Tibial artery (tissue), 4 donors: ENCODE measurements at regions not wholly inside any gene's neighbourhood (a gene's known extent, or its start where the extent isn't known, plus 50 kb on each side); places are given as distances from the start of the nearest gene placed in this dataset.
A peak's percentile ranks its signal among the peaks of the same experiment; 100 is the strongest.

Experiments
- DNase-seq, 2 donors: peaks; one replicate each; pipeline ENCODE4 v3.0.0-alpha.2; 2019
- H3K27ac ChIP-seq, 2 donors: fragments of 200-600 bp; sonication (generic) in 1 of 2; 1 replicate in 1 of 2; 2 replicates in 1 of 2; pipeline ENCODE4 v1.5.1; 2018 to 2019; ENCODE audit warnings: mild to moderate bottlenecking in 1 of 2
- H3K27me3 ChIP-seq, 2 donors: fragments of 200-600 bp; sonication (generic) in 1 of 2; one replicate each; pipeline versions ENCODE4 v1.5.1 to v1.6.0; 2016 to 2019
- H3K36me3 ChIP-seq, 3 donors: fragments of 200-600 bp; sonication (generic) in 2 of 3; one replicate each; pipeline ENCODE4 v1.5.1; 2016 to 2019; ENCODE audit warnings: mild to moderate bottlenecking in 2 of 3
- H3K4me1 ChIP-seq, 4 donors: fragments of 200-600 bp; sonication (generic) in 2 of 4; 1 replicate in 3 of 4; 2 replicates in 1 of 4; pipeline ENCODE4 v1.5.1; 2016 to 2019
- H3K4me3 ChIP-seq, 2 donors: fragments of 200-600 bp; sonication (generic) in 1 of 2; 1 replicate in 1 of 2; 2 replicates in 1 of 2; pipeline ENCODE4 v1.5.1; 2018 to 2019; ENCODE audit warnings: mild to moderate bottlenecking in 2 of 2
- H3K9me3 ChIP-seq, 3 donors: fragments of 200-600 bp; sonication (generic) in 1 of 3; one replicate each; pipeline ENCODE4 v1.5.1; 2016 to 2019
- intact Hi-C: fragments of 100-400 bp; cut with DNase I; formaldehyde crosslinking; loops from one replicate; pipeline ENCODE4 v1.15.0; 2023; ENCODE audit warnings: low total_unique reads
- TF ChIP-seq, protein P1 (sequence below), 2 experiments: fragments of 200-600 bp in 1 of 2; fragments of 450-650 bp in 1 of 2; IDR thresholded peaks; one replicate each; pipeline ENCODE4 v1.5.1; 2017 to 2019; ENCODE audit warnings: antibody characterized with exemption in 2 of 2, mild to moderate bottlenecking in 1 of 2, moderate library complexity in 1 of 2

DNA sequence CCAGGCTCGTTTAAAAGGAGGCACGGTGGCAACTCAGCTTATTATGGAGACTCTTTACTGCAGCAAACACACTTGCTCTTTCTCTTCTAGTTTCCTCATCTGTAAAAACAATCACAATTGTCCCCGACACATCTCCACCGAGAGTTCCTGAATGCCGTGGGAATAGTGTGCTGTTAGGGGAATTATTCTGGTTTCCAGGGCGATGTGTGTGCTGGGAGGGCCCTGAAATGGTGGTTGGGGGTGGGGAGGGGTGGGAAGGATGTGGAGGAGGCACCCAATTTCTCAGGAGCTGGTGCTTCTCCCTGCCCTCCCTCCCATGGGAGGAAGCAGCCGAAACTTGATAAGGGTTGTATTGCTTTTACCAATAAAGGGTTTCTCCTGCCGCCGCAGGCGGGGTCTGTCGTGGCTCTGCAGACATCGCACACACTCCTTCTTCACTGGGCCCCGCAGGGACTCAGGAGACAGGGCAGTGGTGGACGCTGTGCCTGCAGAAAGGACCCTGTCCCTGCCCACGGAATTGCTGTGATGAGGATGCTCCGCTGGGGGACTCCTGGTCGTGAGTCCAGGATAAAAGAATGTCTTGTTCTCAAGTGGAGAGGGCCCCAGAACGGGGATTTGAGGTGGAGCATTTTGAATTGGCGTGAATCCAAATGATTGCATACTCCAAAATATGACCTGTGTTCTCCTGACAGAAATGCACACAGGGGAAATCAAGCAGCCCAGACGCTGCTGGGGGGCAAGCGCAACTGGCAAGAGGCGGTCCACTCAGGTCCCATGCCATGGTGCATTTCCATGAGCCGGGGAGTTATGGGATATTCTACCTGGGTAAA, 119.2 kb downstream of the ACKR3 start:
- peak in 1 of 2 donors; percentile 55 for DNase-seq
- H3K4me1 ChIP-seq = peaks cover 11 to 44% (median 31%) of the 10 kb centered on the region in 4 donors
- peak overlapping the region; percentile 10 to 38 for H3K27ac ChIP-seq
- no peak overlapping the region for H3K4me3 ChIP-seq
- H3K36me3 ChIP-seq = no peaks in the 10 kb centered on the region
- H3K9me3 ChIP-seq = no peaks in the 10 kb centered on the region
- intact Hi-C loops = no loop called here
- TF ChIP-seq, protein P1, sequence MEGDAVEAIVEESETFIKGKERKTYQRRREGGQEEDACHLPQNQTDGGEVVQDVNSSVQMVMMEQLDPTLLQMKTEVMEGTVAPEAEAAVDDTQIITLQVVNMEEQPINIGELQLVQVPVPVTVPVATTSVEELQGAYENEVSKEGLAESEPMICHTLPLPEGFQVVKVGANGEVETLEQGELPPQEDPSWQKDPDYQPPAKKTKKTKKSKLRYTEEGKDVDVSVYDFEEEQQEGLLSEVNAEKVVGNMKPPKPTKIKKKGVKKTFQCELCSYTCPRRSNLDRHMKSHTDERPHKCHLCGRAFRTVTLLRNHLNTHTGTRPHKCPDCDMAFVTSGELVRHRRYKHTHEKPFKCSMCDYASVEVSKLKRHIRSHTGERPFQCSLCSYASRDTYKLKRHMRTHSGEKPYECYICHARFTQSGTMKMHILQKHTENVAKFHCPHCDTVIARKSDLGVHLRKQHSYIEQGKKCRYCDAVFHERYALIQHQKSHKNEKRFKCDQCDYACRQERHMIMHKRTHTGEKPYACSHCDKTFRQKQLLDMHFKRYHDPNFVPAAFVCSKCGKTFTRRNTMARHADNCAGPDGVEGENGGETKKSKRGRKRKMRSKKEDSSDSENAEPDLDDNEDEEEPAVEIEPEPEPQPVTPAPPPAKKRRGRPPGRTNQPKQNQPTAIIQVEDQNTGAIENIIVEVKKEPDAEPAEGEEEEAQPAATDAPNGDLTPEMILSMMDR (IDR thresholded peaks at IDR 0.05) = no peak
- no peaks in the 10 kb centered on the region for H3K27me3 ChIP-seq

DNA sequence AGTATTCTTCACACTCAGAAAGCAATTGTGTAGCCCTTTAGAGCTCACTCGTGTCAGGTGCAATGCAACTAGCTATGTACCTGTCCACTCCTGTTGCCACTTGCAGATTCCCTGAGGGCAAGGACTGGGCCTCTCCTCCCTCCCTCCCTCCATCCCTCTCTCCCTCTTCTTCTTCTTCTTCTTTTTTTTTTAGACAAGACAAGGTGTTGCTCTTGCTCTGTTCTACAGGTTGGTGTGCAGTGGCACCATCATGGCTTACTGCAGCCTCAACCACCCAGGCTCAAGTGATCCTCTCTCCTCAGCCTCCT, 119.7 kb downstream of the ACKR3 start:
- H3K9me3 ChIP-seq = no peaks in the 10 kb centered on the region
- H3K4me3 ChIP-seq = no peak overlapping the region
- TF ChIP-seq, protein P1 (IDR thresholded peaks at IDR 0.05) = no peak
- no peaks in the 10 kb centered on the region for H3K27me3 ChIP-seq
- intact Hi-C loops = no loop called here
- DNase-seq = no peak
- H3K36me3 ChIP-seq = no peaks in the 10 kb centered on the region
- H3K27ac ChIP-seq = no peak overlapping the region
- peaks cover 11 to 44% (median 31%) of the 10 kb centered on the region in 4 donors for H3K4me1 ChIP-seq

DNA sequence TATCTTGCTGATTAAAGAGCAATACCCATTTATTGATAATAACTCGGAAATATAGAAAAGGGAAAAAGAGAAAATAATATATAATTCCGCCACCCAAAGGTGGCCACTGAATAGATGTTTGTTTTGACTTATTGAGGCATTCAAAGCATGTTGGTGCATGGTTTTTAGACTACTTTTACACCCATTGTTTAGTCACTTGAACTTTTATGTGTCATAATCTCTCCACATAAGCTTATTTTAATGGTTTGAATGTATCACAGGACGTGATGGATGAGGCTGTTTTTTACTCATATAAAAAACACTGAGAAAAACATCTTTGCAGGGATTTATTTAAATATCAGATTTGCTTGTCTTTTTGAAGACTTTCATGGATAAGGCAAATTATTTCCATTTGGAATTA, 120.4 kb downstream of the ACKR3 start:
- TF ChIP-seq, protein P1 (IDR thresholded peaks at IDR 0.05) = no peak
- no peak for DNase-seq
- Histone ChIP-seq H3K4me1 (peaks cover 11 to 44% (median 31%) of the 10 kb centered on the region in 4 donors), H3K27me3 (no peaks in the 10 kb centered on the region), H3K9me3 (no peaks in the 10 kb centered on the region), H3K36me3 (no peaks in the 10 kb centered on the region), H3K27ac (no peak overlapping the region), H3K4me3 (no peak overlapping the region)
- intact Hi-C loops = no loop called here

DNA sequence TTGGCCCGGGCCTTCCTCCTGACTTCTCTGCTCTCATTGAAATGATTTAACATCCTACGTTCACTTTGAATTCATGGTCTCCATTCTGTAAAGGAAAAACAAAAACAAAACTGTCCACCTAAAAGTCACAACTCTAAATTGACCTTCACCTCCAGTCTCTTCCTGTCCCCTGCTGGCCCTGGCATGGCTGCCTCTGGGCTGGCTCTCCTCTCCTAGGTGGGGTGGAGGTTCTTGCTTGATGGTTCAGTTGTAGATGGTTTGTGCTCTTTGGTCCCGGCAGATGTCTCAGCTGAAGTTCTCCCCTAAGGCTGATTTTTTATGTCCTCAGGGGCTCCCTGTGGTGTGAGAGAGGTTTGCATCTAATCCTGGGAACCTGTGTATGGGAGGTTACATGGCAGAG, 121.1 kb downstream of the ACKR3 start:
- TF ChIP-seq, protein P1 (IDR thresholded peaks at IDR 0.05) = no peak
- Histone ChIP-seq H3K9me3 (no peaks in the 10 kb centered on the region), H3K4me1 (peaks cover 11 to 44% (median 31%) of the 10 kb centered on the region in 4 donors), H3K27ac (no peak overlapping the region), H3K4me3 (no peak overlapping the region), H3K27me3 (no peaks in the 10 kb centered on the region), H3K36me3 (no peaks in the 10 kb centered on the region)
- DNase-seq = no peak
- intact Hi-C loops = no loop called here

DNA sequence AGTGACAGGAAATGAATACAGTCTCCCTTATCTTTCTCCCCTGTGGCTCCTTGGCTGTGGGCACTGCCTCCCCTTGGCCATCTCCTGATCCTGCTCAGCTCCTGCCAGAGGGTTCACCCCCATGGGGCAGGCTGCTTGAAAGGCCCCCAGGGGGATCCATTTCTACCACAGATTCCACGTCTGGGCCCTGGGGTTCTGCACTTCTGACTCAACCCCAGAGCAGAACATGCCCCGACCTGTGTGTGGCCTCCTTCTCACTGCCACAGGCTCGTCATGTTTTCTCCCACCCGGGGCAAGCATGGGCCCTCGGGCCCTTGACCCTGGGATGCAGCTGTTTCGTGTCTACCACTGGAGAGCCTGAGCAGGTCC, 122.2 kb downstream of the ACKR3 start:
- Histone ChIP-seq H3K4me1 (peaks cover 11 to 44% (median 30%) of the 10 kb centered on the region in 4 donors), H3K9me3 (no peaks in the 10 kb centered on the region), H3K4me3 (no peak overlapping the region), H3K27me3 (no peaks in the 10 kb centered on the region), H3K27ac (no peak overlapping the region), H3K36me3 (no peaks in the 10 kb centered on the region)
- TF ChIP-seq, protein P1 (IDR thresholded peaks at IDR 0.05) = no peak
- intact Hi-C loops = no loop called here
- peak; percentile 8 to 59 for DNase-seq
